HEK293T (cell line): ENCODE measurements at regions not wholly inside any gene's neighbourhood (a gene's known extent, or its start where the extent isn't known, plus 50 kb on each side); places are given as distances from the start of the nearest gene placed in this dataset.

Experiments
- BHLHE40 ChIP-seq: fragments of 450-650 bp; IDR thresholded peaks from 2 replicates; pipeline ENCODE4 v1.6.1; 2016; ENCODE audit warnings: mild to moderate bottlenecking, moderate library complexity, borderline replicate concordance
- FOXK2 ChIP-seq: fragments of 450-650 bp; IDR thresholded peaks from 2 replicates; pipeline ENCODE4 v1.6.1; 2016; ENCODE audit warnings: mild to moderate bottlenecking
- LEF1 ChIP-seq: fragments of 450-650 bp; IDR thresholded peaks from 2 replicates; pipeline ENCODE4 v1.6.1; 2017; ENCODE audit warnings: mild to moderate bottlenecking, borderline replicate concordance

- no peak for TF ChIP-seq BHLHE40
- no peak for TF ChIP-seq LEF1
- no peak for TF ChIP-seq FOXK2
These were observed 409.0 kb downstream of the TAFA4 start for GRCh38 chr3:68523330-68523729.
